Suprapubic skin (tissue), 4 donors: ENCODE measurements at regions not wholly inside any gene's neighbourhood (a gene's known extent, or its start where the extent isn't known, plus 50 kb on each side); places are given as distances from the start of the nearest gene placed in this dataset.

Experiments
- CTCF ChIP-seq, 2 donors: fragments of 200-600 bp in 1 of 2; fragments of 450-650 bp in 1 of 2; sonication (generic) in 1 of 2; IDR thresholded peaks; one replicate each; pipeline ENCODE4 v1.5.1; 2016 to 2019; ENCODE audit warnings: antibody characterized with exemption in 2 of 2, mild to moderate bottlenecking in 1 of 2, moderate library complexity in 1 of 2
- EP300 ChIP-seq: sonication (generic); formaldehyde crosslinking; IDR thresholded peaks from one replicate; pipeline ENCODE4 v1.6.1; 2017; ENCODE audit warnings: antibody characterized with exemption
- POLR2AphosphoS5 ChIP-seq, 3 donors: sonication (generic); formaldehyde crosslinking; IDR thresholded peaks; one replicate each; pipeline ENCODE4 v1.6.1; 2017; ENCODE audit warnings: antibody characterized with exemption in 3 of 3

GRCh38 chr14:28272270-28272669 is 494.3 kb upstream of the FOXG1 start:
- TF ChIP-seq POLR2AphosphoS5 (IDR thresholded peaks at IDR 0.05): no peak
- no peak for TF ChIP-seq CTCF (IDR thresholded peaks at IDR 0.05)
- no peak for TF ChIP-seq EP300
